Epithelial cell of esophagus (primary cell): ENCODE measurements at regions not wholly inside any gene's neighbourhood (a gene's known extent, or its start where the extent isn't known, plus 50 kb on each side); places are given as distances from the start of the nearest gene placed in this dataset.
"Not testable (repeated sequence)": the region's sequence is repeated elsewhere in the genome, so short reads cannot be mapped to it uniquely, and the experiment has no call there.

Experiments
- DNase-seq: peaks from one replicate; pipeline ENCODE4 v3.0.0; 2010; ENCODE audit warnings: low read depth
- H3K4me3 ChIP-seq: 2 replicates; pipeline ENCODE4 v1.5.1; 2011; ENCODE audit warnings: mild to moderate bottlenecking, low read length, control low read depth
- TF ChIP-seq, protein P1 (sequence below): IDR thresholded peaks from 2 replicates; pipeline ENCODE4 v1.5.1; 2011; ENCODE audit warnings: low read depth, mild to moderate bottlenecking, low read length, control low read depth, inconsistent platforms; ENCODE audit not compliant: insufficient read depth; ENCODE audit errors: missing control alignments

GRCh38 chr6:166848979-166849748 is 107.2 kb downstream of the RNASET2 start:
- no peak overlapping the region for H3K4me3 ChIP-seq
- TF ChIP-seq, protein P1, sequence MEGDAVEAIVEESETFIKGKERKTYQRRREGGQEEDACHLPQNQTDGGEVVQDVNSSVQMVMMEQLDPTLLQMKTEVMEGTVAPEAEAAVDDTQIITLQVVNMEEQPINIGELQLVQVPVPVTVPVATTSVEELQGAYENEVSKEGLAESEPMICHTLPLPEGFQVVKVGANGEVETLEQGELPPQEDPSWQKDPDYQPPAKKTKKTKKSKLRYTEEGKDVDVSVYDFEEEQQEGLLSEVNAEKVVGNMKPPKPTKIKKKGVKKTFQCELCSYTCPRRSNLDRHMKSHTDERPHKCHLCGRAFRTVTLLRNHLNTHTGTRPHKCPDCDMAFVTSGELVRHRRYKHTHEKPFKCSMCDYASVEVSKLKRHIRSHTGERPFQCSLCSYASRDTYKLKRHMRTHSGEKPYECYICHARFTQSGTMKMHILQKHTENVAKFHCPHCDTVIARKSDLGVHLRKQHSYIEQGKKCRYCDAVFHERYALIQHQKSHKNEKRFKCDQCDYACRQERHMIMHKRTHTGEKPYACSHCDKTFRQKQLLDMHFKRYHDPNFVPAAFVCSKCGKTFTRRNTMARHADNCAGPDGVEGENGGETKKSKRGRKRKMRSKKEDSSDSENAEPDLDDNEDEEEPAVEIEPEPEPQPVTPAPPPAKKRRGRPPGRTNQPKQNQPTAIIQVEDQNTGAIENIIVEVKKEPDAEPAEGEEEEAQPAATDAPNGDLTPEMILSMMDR = no peak
- DNase-seq = no peak

- not testable (repeated sequence) for DNase-seq, H3K4me3 ChIP-seq
Observed at GRCh38 chr6:166846446-166847142, 109.8 kb downstream of the RNASET2 start.

GRCh38 chr6:166842607-166843006 is 113.7 kb downstream of the RNASET2 start:
- no peak overlapping the region for H3K4me3 ChIP-seq
- TF ChIP-seq, protein P1 = no peak
- no peak for DNase-seq

GRCh38 chr6:166841216-166841615 is 115.1 kb downstream of the RNASET2 start:
- TF ChIP-seq, protein P1 = no peak
- no peak overlapping the region for H3K4me3 ChIP-seq
- DNase-seq = no peak

DNA sequence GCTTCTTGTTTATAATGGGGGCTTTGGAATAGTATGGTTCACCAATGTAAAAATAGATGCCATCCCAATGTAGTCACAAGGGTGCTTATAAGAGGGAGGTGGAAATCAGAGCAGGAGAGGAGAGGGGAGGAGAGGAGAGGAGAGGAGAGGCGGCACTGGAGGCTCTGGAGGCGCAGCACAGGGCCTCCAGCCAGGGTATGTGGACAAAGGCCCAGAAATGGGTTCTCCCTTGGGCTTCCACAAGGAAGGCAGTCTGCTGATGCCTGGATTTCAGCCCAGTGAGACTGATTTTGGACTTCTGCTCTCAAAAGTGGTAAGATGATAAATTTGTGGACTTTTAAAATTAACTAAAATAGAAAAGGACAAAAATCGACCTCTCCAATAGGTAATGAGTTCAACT is 116.8 kb downstream of the RNASET2 start:
- no peak for DNase-seq
- TF ChIP-seq, protein P1 = no peak
- no peak overlapping the region for H3K4me3 ChIP-seq

DNA sequence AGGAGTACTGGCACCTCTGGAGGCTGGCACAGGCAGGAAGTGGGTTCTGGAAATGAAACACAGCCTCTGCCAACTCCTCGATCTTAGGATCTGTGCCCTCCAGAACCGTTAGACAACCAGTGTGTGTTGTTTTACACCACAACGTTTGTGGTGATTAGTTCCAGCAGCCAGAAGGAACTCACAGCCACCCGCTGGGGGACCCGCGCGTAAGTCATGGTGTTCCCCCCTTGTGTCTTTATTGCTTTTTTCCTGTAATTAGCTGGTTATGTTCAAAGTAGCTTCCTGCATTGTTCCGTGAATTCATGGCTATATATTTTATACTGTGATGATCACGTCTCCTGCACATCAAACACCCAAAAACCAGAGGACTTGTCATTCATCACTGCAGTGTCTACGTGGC is 117.4 kb downstream of the RNASET2 start:
- H3K4me3 ChIP-seq = no peak overlapping the region
- no peak for DNase-seq
- TF ChIP-seq, protein P1 = no peak

DNA sequence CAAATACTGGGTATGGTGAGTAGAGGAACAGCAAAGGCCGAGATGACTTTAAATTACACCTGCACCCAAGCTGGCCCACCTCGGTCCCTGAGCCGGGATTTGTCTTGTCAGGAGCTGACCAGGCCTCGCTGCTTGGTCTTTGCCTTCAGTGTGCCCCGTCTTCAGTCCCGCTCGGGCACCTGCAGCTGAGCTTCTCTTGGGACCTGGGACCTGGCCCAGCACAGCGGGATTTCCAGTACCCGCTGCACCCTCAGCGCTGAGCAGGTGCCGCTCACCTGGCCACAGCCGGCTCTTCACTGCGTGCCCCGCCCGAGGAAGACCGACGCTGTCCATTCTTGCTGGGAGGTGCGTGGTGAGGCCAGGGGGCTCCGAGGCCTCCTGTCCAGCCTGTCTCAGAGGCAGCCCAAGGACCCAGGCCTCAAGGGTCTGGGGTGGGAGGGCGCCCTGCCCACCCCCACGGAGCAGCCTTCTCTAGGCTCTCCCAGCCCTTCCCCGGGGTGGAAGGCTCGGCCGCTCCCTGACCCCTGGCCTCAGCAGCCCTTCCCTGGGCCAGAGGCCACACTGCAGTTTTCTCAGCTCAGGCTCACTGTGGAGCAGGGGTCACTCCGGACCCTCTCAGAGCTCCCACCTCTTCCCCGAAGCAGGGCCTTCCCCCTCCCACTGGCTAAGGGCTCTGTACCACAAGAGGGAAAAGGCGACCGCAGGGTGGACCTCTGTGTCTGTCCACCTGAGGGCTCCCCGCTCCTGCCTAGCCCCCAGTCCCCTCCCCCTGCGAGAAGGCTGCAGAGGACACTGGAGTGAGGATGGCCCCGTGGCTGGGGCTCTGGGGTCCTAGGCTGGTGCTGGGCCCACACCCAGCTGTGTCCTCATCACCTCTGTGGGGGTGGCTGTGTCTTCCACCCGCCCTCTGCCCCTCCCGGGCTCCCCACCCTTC is 119.3 kb downstream of the RNASET2 start:
- TF ChIP-seq, protein P1 = no peak

More for the DNA sequence above, 119.3 kb downstream of the RNASET2 start:
- DNase-seq = no peak
- H3K4me3 ChIP-seq = no peak overlapping the region
